Activated T-helper 1 cell treated with anti-CD3 and anti-CD28 coated beads, Interleukin-2, amount 50 U/mL, for 16 hours (primary cell): ENCODE measurements at regions not wholly inside any gene's neighbourhood (a gene's known extent, or its start where the extent isn't known, plus 50 kb on each side); places are given as distances from the start of the nearest gene placed in this dataset.

Experiments used
- DNase-seq, 2 donors: peaks; one replicate each; pipeline ENCODE4 v3.0.0-alpha.2; 2020; ENCODE audit warnings: low read depth in 1 of 2, low spot score in 1 of 2

DNA sequence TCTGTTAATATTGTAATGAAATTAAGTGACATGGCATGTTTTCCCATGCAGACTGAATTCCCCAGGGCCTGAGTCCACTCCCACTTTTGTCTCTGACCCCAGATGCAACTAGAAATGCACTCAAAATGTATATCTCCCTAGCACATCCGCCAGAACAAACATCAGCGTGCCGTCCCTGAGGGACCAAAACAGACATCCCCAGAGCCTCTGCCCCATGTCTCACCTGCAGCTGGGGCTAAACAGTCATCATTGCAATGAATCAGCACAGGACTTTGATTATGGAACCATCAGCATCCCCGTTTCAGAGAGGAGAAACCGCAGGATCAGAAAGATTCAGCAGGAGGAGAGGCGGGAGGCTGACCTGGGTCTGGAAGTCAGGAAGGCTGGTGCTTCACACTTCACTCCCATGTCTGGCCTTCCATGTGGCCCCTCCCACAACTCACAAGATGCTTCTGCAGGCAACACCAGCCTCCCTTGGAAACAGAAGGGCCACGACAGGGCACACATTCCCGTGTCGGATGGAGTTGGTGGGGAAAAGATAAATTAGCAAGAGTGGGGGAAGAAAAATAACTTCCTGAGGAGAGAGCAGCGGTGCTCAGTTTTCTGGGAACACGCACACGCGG lies 130.6 kb upstream of the VSTM2B start:
- DNase-seq = no peak

DNA sequence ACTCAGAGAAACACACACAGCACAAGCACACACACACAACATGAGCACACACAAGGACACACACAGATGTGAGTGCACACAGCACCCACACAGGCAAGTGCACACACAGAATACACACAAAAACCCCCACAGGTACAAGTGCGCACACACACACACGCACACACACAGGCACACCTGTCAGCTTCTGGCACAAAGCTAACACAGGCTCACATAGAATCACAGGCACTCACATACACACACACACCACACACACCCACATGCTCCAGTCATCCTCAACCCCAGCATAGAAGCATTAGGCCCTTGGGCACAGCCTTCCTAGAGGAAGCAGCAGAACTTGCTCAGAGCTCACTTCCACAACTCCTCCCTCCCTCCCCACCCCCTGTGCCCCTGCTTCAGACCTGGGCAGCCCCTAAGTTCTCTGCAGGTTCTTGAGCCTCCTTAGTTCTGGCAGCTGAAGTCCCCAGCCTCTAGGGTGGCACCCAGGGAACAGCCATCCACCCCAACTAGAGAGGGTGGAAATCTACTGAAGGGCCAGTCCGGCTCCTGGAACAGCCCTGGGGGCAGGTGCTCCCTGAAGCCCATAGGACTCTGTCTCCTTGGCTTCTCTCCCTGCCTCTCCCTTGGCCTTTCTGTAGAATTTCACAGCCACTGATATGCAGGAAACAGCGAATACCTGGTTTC lies 129.9 kb upstream of the VSTM2B start:
- no peak for DNase-seq

DNA sequence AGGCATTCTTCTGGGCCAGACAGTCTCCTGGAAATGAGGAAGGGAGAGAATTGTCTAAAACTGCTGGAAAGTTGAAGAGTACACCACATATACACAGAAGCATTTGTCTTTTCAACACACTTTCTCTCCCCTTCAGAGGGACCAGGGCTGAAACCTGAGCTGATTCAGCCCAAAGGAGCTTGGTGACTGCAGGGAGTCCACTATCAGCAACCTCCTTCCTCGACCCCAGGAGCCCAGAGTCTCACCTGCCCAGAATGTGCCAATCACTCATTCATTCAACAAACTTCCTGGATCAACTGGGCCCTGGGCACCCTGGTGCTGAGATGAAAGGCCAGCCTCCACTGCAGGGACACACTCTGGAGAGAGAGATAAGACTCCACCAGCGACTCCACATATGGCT lies 128.9 kb upstream of the VSTM2B start:
- DNase-seq = no peak

DNA sequence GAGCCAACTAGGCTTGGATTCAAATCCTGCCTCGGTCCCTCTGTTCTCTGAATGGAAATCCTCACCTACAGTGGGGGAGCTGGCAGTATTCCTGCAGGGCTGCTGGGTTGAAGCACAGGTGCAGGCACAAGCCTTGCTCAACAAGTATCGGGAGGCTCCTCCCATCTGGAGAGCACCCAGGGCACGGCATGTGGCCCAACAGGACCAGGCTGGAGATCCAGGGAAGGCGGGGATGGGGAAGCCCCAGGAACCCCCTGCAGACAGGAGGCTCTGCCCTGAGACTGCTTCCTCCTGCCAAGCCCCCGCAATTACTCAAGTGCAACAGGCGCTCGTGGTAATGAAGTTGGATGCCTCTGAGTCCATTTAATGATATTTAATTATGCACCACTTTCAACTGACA lies 128.0 kb upstream of the VSTM2B start:
- DNase-seq = no peak

DNA sequence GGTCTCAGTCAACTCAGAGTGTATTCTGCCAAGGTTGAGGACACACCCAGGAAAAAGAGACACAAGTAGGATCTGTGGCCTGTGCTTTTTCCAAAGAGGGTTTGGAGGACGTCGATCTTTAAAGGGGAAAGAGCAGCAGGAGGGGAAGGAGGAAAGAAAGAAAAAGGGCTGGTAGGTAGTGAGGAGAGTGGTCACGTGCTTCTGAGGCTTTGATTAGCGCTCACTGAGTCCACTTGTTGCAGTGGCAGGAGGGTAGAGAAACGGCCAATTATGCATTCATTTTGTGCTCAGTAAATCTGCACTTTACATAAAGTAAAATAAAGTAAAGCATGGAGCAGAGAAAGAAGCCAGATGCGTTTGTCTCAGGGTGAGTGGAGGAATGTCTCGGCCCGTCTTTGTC lies 126.0 kb upstream of the VSTM2B start:
- DNase-seq = no peak

DNA sequence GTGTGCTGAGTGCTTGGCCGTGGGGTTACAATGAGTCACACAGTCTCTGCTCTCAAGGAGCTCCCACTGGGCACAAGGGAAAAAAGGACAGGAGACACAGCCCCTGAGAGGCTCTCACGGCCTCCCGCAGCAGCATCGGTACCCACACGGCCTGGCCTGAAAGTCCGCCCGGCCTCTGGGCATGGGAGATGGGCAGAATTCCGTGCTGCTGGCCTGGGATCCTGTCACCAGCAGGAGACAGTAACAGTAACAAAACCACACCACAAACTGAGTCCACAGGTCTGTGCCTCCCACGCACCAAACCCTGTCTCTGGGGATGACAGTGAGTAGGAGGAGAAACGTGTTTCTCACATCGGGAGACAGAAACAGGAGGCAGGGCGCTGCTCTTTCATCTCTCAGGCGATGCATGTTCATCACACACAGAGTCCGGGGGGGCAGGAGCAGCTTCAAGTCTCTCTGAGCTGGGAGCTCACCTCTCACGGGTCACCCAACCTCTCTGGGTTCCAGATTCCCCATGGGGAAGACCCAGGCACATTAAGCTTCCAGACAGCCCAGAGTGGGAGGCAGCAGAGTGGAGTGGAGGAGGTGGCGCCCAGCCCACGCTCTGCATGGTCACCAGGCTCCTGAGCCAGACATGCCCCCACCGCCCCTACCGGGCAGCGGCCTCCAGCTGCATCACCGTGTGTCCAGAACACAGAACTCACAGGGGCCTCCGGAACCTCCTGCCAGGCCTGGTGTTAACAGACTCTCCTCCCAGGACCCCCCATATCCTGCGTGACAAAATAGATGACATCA lies 124.7 kb upstream of the VSTM2B start:
- DNase-seq = no peak

DNA sequence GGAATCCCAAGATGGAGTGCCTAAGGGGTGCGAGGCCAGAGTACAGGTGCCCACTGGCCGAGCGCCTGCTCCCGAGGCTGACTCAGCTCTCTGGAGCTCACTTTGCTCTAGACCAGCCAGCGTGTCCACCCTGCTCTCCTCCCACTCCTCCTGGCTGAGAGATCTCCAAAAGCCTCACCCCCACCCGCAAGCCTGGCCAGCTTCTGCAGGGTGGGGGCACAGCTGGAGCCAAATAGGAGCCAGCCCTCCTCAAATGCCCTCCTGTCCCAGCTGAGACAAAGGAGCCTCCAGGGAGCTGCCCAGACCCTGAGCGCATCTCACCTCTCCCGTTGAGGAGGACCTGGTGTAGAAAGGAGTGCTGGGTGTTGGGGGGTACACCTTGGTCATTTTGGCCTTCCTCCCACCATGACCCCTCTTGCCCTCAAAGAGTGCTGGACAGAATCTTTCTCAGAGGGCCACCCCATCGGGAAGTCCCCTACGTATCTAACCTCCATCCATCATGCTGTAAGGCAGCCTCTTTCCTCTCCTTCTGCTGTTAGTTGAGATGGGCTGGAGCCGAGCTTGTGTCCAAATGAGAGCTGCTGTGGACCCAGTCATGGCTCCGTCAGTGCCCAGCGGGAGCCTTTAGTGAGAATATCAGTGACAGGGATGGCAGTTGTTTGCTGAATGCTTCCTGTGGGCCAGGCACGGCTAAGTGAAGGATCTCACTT lies 123.9 kb upstream of the VSTM2B start:
- no peak for DNase-seq

DNA sequence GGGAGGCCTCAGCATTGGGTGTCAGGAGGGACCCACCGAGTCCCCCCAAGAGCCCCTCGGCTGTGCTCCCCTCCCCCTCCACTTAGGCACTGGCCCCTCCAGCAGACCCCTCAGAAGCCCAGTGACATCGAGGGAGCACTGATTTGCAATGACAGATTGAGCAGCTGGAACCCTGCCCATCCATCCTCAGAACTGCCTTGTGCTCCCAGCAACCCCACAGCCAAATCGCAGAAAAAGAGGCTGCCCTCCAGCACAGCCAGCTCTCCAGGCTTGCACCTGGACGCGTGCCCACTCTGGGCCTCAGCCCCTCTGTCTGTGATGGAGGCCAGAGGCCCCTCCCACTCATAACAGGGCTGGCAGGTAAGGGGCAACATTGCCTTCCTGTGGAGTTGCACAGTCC lies 123.2 kb upstream of the VSTM2B start:
- no peak for DNase-seq

DNA sequence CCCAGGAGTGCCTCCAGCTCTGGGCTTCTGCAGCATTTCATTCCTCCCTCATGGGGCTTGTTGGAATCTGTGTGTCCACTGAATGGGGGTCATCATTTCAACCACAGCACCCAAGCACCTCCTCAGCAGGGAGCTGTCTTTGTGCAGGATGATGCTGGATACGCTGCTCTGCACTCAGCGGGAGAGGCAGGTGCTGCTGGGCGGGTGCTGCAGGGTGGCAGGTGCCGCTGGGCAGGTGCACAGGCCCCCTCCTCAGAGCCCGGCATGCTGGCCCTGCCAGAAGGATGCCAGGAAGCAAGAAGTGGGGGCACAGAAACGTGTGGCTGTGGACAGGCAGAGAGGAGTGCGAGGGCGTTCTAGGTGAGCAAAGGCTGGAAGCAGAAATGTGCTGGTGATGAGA lies 121.8 kb upstream of the VSTM2B start:
- no peak for DNase-seq

DNA sequence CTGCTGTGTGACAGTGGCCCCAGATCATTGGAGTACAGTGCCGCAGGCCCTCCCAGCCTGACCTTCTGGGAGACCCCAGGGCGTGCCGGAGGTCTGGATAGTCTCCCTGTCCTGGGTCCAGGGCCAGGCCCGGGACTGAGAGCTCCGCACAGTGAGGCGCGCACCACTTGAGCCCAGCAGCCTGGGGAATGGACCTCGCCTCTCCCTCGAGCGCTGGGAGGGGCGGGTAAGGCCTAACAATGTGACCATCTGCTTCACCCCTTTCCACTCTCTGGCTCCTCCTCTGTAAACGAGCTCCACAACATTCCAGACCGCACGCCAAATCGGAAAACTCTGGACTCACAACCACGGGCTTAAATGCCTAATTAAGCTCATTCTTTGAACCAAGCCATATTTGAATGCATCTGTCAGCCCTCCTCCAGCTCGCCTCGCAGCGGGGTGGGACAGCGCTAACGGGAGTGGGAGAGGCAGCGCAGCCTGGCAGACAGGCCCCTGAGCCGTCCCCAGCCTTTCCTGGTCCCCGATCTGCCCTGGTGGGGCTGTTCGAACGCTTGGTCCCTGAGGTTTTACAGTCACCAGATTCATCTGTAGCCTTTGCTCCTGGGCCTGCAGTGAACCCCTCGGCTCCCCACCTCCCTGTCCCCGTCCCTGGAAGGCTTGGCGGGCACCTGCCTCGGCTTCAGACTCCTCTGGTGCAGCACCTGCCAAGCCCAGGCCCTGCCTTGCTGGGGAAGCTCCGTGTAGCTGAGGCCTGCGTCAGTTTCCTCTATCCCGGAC lies 120.7 kb upstream of the VSTM2B start:
- DNase-seq = no peak

DNA sequence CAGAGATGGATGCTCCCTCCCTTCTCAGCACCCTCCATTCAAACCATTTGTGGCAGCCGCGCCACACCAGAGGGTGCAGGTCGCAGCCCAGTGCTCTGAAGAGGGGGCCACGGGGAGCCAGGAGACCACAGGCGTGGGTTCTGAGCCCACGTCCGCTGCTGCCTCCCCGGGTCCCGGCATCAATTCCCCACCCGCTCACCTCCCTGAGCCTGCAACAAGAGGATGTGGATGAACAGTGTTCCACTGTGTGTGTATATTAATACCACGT lies 120.1 kb upstream of the VSTM2B start:
- DNase-seq = no peak

DNA sequence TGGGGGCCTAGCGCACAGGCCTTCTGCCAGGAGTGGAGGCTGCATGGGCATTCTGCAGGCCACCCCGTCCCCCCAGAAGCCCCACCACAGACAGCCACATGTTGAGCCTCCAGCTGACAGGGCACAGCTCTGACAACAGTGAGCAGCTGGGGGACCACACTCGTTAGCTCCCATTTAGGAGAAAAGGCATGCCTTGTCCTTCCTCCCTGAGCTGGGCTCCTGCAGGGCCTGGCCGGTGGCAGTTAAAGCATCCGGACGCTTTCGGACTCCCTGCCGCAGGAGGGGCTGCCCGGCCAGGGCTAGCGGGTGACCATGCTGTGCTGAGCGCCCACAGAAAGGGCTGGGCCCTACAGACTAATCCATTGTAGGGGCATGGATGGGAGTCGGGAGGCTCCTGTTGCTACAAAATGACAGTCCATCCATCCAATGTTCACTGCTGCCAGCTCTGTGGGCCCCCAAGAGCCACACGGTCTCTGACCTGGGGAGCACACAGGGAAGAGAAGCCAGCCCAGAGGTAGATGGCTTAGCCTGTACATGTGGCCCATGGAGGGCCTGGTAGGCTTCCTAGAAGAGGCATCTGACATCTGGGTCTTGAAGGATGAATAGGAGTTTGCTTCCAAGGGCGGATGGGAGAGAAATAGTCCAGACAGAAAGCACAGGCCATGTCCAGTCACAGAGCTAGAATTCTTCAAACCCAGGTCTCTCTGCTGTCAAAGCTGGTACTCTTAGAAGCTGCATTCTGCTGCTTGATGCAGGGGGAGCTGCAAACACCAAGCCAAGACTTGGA lies 116.5 kb upstream of the VSTM2B start:
- DNase-seq = no peak

DNA sequence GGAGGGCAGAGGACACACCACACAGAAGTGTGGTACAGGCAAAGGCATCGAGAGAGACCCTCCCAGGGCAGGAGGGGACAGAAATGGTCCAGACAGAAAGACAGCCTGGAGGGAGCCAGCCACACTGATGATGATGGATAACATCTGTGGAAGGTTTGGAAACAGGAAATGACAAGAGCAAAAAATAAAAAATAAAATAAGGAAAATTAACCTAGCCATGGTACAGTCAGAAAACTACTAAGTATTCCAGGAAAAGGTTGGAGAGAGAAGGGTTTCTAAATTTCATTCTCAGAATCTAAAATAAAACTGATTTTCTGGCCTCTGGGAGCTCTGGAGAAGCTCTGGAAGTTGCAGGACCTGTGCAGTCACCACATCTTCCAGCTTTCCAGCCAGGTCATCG lies 115.2 kb upstream of the VSTM2B start:
- no peak for DNase-seq

DNA sequence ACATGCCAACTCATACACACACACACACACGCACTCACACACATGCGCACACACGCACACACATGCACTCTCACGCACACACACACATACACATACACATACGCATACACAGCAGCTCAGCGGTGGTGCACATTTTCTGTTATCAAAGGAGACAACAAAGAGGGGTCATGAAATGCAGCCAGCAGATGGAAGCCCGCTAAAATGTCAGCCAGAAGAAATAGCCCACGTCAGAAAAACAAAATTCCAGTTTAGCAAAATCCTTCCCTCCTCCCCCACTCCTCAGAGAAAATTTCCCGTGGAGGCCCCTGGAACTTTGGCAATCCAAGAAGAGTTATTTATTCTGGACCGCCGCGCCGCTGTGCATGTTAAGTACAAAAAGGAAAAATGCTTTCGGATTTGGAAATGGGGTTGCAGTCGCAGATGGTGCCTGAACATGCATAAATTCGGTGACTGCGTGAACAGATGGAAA lies 114.6 kb upstream of the VSTM2B start:
- no peak for DNase-seq

DNA sequence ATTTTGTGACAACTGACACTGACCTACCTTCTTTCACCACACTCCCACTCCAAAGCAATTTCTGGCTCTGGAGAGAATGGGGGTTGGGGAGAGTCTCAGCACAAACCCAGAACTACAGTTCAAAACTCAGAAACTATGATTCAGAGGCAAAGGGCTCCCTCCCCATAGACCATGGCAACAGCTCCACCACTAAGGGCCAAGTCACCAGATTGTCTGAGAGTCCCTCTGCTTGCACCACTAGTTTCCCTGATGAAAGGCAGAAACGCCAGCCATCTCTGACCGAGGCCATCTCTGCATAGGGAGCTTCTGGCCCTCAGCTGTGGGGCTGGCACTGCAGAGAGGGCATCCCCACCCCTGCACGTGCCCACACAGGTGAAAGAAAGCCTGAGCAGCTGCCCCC lies 112.4 kb upstream of the VSTM2B start:
- no peak for DNase-seq

DNA sequence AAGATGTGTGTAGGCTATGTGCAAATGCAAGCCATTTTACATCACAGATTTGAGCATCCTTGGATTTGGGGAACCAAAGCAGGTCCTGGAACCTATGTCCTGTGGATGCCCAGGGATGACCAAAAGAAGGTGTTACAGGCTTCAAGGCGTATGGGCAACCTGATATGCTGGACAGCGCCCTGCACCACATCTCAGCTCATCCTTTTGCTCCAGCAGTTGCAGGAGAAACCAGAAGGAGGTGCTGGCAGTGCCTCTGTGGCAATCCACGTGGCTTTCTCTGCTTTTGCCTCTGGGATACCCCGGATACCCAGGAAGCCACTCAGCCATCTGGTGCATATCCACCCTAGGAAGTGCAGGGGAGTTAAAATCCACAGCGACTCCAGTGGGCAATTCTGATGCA lies 110.3 kb upstream of the VSTM2B start:
- no peak for DNase-seq

DNA sequence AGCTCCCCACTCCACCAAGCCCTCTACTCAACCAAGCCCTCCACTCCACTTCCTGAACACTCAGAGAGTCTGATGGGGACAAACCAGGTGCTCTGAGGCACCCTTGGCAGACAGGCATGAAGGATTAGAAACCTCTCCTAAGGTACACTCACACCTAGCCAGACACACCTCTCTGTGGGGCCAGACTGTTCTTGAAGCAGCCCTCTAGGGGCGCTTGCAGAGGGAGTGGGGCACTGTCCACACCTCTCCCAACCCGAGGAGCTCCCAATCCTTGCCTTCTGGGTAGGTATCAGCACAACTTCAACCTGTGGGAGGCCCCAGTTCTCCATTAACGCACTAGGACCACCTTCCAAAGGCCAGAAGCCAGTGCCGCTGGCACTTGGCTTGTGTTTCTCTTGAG lies 108.7 kb upstream of the VSTM2B start:
- no peak for DNase-seq

DNA sequence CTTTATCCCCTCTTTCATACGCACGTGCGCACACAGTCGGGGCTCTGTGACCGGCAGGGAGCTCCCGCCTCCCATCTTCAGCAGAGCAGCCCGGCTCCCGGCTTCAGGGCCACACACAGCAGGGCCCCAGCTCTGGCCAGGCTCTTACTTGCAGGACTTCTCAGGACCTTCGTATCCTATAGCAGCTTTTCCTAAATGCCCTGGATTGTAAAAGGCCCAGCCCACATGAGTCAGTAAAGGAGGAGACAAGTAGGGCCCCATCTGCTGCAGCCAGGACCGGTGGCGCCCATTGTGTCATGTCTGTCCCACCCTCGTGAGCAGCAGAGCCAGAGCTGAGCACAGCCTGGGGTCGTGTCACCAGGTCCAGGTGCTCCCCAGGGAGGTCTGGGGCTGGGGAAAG lies 107.6 kb upstream of the VSTM2B start:
- DNase-seq = no peak

DNA sequence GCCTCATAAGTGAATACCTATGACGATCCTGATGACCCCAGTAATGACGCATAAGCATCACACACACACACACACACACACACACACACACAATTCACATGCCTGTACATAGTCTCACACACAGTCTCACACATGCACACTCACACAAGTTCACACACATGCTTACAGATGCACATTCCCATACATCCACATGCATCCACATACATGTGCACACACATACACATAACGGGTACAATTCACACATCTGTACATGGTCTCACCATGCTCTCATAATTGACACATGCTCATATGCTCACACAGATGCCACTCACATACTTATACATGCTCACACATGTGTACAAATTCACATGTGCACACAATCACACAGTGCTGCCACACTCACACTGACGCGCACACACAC lies 105.7 kb upstream of the VSTM2B start:
- DNase-seq = no peak

DNA sequence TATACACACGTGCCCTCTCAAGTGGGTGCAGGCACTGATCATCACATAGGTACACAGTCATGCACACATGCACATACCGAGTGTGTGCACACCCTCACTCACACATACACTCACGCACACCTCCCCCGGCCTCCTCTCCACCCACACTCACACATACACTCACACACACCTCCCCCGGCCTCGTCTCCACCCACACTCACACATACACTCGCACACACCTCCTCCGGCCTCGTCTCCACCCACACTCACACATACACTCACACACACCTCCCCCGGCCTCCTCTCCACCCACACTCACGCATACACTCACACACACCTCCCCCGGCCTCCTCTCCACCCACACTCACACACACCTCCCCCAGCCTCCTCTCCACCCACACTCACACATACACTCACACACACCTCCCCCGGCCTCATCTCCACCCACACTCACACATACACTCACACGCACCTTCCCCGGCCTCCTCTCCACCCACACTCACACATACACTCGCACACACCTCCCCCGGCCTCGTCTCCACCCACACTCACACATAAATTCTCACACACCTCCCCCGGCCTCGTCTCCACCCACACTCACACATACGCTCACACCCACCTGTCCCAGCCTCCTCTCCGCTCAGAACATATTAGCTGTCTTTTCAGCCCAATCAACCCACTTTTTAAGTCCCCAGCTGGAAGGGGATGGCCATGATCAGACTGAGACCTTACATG lies 105.2 kb upstream of the VSTM2B start:
- no peak for DNase-seq
